Activated T-cell treated with anti-CD3 and anti-CD28 coated beads for 24 hours (primary cell): ENCODE measurements at regions not wholly inside any gene's neighbourhood (a gene's known extent, or its start where the extent isn't known, plus 50 kb on each side); places are given as distances from the start of the nearest gene placed in this dataset.

Experiments
- DNase-seq: peaks from one replicate; pipeline ENCODE4 v3.0.0-alpha.2; 2020; ENCODE audit warnings: low read depth

DNA sequence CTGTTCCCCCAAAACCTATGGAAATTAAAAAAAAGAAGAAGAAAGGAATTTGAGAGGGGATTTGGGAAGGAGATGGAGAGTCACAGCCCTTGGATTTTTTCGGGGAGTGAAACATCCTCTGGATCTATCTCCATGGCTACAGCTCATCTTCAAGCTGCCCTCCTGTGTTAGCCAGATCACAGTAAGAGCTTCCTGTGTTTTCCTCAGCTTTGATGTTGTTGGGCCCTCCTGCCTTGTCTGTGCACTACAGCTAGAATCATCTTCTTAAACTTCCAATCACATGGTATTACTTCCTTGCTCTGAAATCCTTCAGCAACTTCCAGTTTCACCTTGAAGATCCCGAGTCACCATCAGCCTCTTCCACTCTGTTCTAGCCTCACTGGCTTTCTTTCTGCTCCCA is 207.8 kb upstream of the ZFP64 start:
- DNase-seq: no peak

GRCh38 chr20:52389606-52390005 is 198.0 kb upstream of the ZFP64 start:
- DNase-seq: no peak

GRCh38 chr20:52383995-52384621 is 192.5 kb upstream of the ZFP64 start:
- DNase-seq: no peak

- no peak for DNase-seq
Measured at GRCh38 chr20:52382933-52383332, 191.4 kb upstream of the ZFP64 start.

GRCh38 chr20:52379723-52380336 is 188.3 kb upstream of the ZFP64 start:
- peak; percentile 21 for DNase-seq

GRCh38 chr20:52372169-52372568 is 180.6 kb upstream of the ZFP64 start:
- DNase-seq: no peak

GRCh38 chr20:52365688-52366087 is 174.1 kb upstream of the ZFP64 start:
- DNase-seq: no peak

DNA sequence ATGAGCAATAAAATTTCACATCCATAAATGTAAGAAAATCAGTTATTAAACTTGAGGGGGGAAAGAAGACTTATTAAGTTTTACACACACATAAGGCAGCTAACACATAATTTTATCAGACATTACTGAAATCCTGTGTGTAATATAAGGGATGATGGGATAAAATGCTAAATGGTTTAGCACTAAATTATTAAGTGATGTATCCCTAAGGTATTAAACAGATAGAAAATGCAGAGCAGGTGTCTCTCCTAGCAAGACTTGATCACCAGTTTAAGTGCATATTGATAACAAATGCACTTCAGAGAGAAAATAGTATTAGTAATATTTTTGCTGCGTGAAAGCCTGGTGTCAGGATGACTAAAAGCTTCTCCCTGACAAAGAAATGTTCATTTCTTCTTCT is 172.8 kb upstream of the ZFP64 start:
- no peak for DNase-seq

GRCh38 chr20:52361650-52362049 is 170.1 kb upstream of the ZFP64 start:
- DNase-seq: no peak

DNA sequence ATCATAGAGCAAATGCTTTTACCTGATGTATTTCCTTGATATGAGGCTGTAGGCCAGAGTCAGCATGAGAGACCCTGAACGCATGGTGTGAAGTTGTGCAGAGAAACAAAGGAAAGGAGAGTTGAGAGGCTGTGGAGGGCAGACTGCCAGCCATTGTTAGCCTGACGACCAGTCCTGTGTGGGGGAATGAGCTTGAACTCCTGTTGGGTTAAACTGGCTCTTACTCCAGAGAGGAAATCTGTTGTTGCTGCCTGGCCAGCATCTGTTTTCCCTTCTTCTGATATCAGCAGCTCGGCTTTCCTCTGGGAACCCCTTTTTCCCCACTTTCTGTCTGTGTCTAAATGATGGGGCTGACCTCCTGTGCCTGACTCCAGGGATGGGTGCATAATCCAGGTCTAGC is 158.2 kb upstream of the ZFP64 start:
- DNase-seq: no peak

DNA sequence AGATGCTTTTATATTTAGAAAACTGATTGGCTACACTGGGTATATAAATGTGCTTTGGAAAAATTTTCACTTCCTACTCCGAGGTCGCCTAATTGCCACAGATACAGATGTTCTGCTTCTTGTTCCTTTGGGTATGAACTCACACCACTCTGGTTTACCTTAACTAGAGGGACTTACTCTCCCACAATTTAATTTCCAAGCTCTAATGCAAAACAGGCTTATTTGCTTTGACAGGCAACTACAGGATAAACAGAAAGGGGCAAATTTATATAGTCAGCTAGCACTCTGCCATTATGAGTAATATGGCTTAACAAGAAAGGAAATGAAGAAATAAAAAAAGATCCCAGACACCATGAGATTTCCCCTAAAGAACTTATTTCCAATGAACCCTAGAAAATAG is 156.9 kb upstream of the ZFP64 start:
- DNase-seq: no peak

GRCh38 chr20:52346797-52347196 is 155.2 kb upstream of the ZFP64 start:
- no peak for DNase-seq

DNA sequence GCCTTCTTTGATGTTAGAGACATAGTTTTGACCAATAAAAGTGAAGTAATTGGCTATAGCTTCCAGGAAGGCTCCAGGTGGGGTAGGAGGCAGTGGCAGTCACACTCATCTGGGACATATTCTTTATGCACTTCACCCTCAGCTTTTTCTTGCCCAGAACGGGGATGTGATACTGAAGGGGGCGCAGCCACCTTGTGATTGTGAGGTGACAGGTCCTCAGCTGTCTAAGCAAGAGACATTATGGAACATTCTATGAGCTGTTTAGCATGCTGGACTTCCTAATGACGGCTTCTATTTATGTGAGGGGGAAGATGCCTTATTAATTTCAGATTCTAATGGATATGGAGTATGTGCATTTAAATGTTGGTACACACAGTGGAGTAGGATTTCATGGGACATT is 151.3 kb upstream of the ZFP64 start:
- no peak for DNase-seq

DNA sequence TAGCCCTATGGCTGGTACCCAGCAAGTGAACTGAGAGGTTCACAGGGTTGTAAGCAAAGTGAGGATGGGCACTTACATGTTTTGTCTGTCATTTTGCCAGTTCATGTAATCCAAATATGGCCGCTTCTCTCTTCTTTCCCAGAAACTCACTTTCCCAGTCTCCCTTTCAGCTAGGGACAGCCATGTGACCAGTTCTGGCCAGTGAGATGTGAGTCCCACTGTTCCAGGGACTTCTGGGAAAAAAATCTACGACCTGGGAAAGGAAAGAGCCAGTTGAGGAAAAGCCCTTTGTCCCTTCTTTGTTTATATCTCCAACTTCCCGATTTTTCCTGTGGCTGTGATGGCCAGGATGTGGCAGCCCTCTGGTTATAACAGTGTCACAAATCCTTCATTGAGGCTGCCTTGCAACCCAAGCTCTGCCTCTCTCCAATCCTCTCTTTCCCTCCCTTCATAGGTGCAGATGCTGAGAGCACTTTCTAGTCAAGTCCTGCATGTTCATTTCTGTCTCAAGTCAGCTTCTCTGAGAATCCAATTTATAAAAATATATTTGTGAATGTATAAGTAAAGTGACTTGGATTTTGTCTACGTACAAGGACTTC is 148.6 kb upstream of the ZFP64 start:
- DNase-seq: no peak

GRCh38 chr20:52332649-52333250 is 141.2 kb upstream of the ZFP64 start:
- no peak for DNase-seq

- DNase-seq: no peak
Measured at GRCh38 chr20:52332230-52332629, 140.7 kb upstream of the ZFP64 start.

- no peak for DNase-seq
Measured at GRCh38 chr20:52331655-52332054, 140.1 kb upstream of the ZFP64 start.

GRCh38 chr20:52321396-52321795 is 129.8 kb upstream of the ZFP64 start:
- DNase-seq: no peak

GRCh38 chr20:52318651-52319050 is 127.1 kb upstream of the ZFP64 start:
- no peak for DNase-seq

GRCh38 chr20:52313341-52313963 is 121.9 kb upstream of the ZFP64 start:
- DNase-seq: no peak

GRCh38 chr20:52312132-52312729 is 120.7 kb upstream of the ZFP64 start:
- DNase-seq: peak; percentile 46

DNA sequence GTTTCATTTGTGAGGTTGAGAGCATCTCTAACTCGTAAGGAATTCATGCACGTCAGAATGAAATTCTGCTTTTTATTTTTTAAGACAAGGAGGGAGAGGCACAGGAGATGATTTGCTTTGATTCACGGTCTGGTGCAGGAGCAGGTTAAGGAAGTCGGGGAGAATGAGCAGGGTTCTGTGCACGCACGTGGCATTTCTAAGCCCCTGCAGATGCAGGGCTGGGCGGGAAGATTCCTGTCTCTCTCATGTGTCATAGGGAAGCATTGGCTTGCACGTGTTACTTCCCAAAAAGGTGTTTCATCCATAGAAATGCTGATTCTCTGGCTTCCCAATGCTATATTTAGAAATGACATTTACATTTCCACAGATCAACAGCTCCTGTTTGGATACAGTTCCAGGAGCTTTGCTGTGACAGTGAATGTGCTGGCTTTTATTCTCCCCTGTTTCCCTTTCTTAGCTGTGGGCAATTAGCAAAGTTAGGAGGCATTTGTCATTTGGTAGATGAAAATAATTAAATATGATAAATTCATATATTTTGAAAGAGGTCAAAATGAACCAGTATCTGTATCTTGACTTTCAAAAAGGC is 119.7 kb upstream of the ZFP64 start:
- no peak for DNase-seq
